ENCODE measurements at regions not wholly inside any gene's neighbourhood (a gene's known extent, or its start where the extent isn't known, plus 50 kb on each side); places are given as distances from the start of the nearest gene placed in this dataset.

- Histone ChIP-seq H3K9me3 (ENCODE audit: low read depth, low read length) (no peaks in the 10 kb centered on the region), H3K4me3 (ENCODE audit: low read length) (no peak overlapping the region), H3K4me1 (ENCODE audit: insufficient read depth, low read length) (no peaks in the 10 kb centered on the region), H3K27me3 (ENCODE audit: insufficient read depth, low read length) (no peaks in the 10 kb centered on the region)
These were observed 289.5 kb downstream of the DEPDC1B start for GRCh38 chr5:60410427-60410826.

- H3K9me3 ChIP-seq (ENCODE audit: low read depth, low read length): no peaks in the 10 kb centered on the region
- no peaks in the 10 kb centered on the region for H3K4me1 ChIP-seq (ENCODE audit: insufficient read depth, low read length)
- no peaks in the 10 kb centered on the region for H3K27me3 ChIP-seq (ENCODE audit: insufficient read depth, low read length)
- H3K4me3 ChIP-seq (ENCODE audit: low read length): no peak overlapping the region
These were observed 295.8 kb downstream of the DEPDC1B start for GRCh38 chr5:60404171-60404570.

DNA sequence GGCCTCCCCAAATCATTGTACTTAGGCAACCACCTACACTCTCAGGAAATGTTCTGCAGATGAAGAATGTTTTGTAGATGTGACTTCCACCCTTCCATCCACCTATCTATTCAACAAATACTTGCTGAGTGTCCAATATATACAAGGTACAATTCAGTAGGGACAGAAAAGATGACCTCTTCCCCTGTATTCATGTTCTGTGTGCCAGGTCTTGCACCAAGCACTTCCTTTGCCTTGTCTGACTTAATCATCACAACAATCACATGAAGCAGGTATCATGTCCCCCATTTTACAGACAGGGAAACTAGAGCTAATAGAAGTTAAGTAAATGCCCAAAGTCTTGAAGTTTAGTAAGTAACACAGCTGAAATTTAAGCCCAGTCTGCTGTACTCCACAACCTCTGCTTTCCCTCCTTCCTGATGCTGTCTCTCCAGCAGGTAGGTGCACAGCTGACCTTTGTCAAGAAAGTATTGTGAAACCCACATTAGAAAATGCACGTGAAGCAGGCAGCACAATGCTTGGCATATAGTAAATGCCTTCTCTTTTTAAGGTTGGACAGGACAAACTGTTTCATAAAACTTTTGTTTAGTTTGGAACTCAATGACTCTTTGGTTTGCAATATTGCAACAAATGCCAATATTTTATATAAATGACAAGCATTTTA is 296.5 kb downstream of the DEPDC1B start:
- Histone ChIP-seq H3K9me3 (ENCODE audit: low read depth, low read length) (no peaks in the 10 kb centered on the region), H3K4me3 (ENCODE audit: low read length) (no peak overlapping the region), H3K4me1 (ENCODE audit: insufficient read depth, low read length) (no peaks in the 10 kb centered on the region), H3K27me3 (ENCODE audit: insufficient read depth, low read length) (no peaks in the 10 kb centered on the region)

- H3K4me3 ChIP-seq (ENCODE audit: low read length): no peak overlapping the region
- H3K9me3 ChIP-seq (ENCODE audit: low read depth, low read length): no peaks in the 10 kb centered on the region
- no peaks in the 10 kb centered on the region for H3K4me1 ChIP-seq (ENCODE audit: insufficient read depth, low read length)
- no peaks in the 10 kb centered on the region for H3K27me3 ChIP-seq (ENCODE audit: insufficient read depth, low read length)
These were observed 297.7 kb downstream of the DEPDC1B start for GRCh38 chr5:60402161-60402785.

GRCh38 chr5:60401526-60401925 is 298.4 kb downstream of the DEPDC1B start:
- Histone ChIP-seq H3K27me3 (ENCODE audit: insufficient read depth, low read length) (no peaks in the 10 kb centered on the region), H3K4me1 (ENCODE audit: insufficient read depth, low read length) (no peaks in the 10 kb centered on the region), H3K9me3 (ENCODE audit: low read depth, low read length) (no peaks in the 10 kb centered on the region), H3K4me3 (ENCODE audit: low read length) (no peak overlapping the region)

- Histone ChIP-seq H3K4me1 (ENCODE audit: insufficient read depth, low read length) (no peaks in the 10 kb centered on the region), H3K9me3 (ENCODE audit: low read depth, low read length) (no peaks in the 10 kb centered on the region), H3K27me3 (ENCODE audit: insufficient read depth, low read length) (no peaks in the 10 kb centered on the region), H3K4me3 (ENCODE audit: low read length) (no peak overlapping the region)
These were observed 300.5 kb downstream of the DEPDC1B start for GRCh38 chr5:60399507-60399906.

DNA sequence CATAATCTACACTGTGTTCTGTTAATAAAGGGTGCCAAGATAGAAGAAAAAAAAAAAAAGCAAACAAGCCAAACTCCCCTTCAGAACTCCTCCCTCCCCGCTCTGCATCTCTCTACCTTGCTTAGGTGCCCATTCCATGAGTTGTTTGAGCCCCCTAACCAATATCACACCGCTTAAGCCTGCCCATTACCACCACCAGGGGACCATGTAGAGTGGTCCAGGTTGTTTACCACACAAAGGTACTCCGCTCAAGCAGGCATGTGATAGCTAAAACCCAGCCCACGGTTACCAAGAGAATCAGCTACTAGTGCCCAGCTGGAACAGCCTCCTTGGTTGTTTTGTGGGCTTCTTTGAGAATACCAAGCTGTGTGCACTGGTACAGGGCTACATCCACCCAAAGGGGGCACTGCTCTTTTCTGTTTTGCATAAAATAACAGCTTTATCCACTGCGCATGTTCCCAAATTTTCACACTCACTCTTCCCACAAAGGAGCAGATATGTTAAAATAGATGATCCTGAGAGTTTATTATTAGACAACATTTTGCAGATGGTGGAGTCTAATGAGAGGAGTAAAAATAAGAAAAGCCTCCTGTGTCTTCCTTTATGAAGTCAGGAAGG is 304.1 kb downstream of the DEPDC1B start:
- Histone ChIP-seq H3K4me1 (ENCODE audit: insufficient read depth, low read length) (no peaks in the 10 kb centered on the region), H3K4me3 (ENCODE audit: low read length) (no peak overlapping the region), H3K27me3 (ENCODE audit: insufficient read depth, low read length) (no peaks in the 10 kb centered on the region), H3K9me3 (ENCODE audit: low read depth, low read length) (no peaks in the 10 kb centered on the region)

- H3K4me1 ChIP-seq (ENCODE audit: insufficient read depth, low read length): no peaks in the 10 kb centered on the region
- no peak overlapping the region for H3K4me3 ChIP-seq (ENCODE audit: low read length)
- H3K9me3 ChIP-seq (ENCODE audit: low read depth, low read length): no peaks in the 10 kb centered on the region
- H3K27me3 ChIP-seq (ENCODE audit: insufficient read depth, low read length): no peaks in the 10 kb centered on the region
These were observed 312.9 kb downstream of the DEPDC1B start for GRCh38 chr5:60387051-60387440.

- no peaks in the 10 kb centered on the region for H3K4me1 ChIP-seq (ENCODE audit: insufficient read depth, low read length)
- no peaks in the 10 kb centered on the region for H3K9me3 ChIP-seq (ENCODE audit: low read depth, low read length)
- H3K4me3 ChIP-seq (ENCODE audit: low read length): no peak overlapping the region
- H3K27me3 ChIP-seq (ENCODE audit: insufficient read depth, low read length): no peaks in the 10 kb centered on the region
These were observed 313.4 kb downstream of the DEPDC1B start for GRCh38 chr5:60386436-60387050.

GRCh38 chr5:60382716-60383115 is 317.2 kb downstream of the DEPDC1B start:
- Histone ChIP-seq H3K27me3 (ENCODE audit: insufficient read depth, low read length) (no peaks in the 10 kb centered on the region), H3K4me3 (ENCODE audit: low read length) (no peak overlapping the region), H3K4me1 (ENCODE audit: insufficient read depth, low read length) (no peaks in the 10 kb centered on the region), H3K9me3 (ENCODE audit: low read depth, low read length) (no peaks in the 10 kb centered on the region)

GRCh38 chr5:60379907-60380306 is 320.1 kb downstream of the DEPDC1B start:
- Histone ChIP-seq H3K4me1 (ENCODE audit: insufficient read depth, low read length) (no peaks in the 10 kb centered on the region), H3K4me3 (ENCODE audit: low read length) (no peak overlapping the region), H3K27me3 (ENCODE audit: insufficient read depth, low read length) (no peaks in the 10 kb centered on the region), H3K9me3 (ENCODE audit: low read depth, low read length) (no peaks in the 10 kb centered on the region)

DNA sequence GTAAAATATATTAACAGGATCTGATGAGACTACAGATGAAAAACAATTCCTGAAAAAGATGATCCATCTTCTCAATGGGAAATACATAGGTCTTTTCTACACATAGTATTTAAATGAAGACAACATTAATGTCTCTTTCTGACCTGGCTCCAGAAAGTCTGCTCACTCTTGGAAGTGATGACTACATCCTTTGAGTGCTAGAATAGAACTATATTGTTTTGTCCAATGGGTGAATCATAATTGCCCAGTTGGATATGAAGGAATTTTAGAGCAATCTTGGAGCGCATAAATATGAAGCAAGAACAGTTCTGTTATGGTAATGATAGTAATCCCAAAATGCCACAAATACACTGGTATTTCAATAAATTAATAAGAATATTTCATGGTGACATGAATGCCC is 322.1 kb downstream of the DEPDC1B start:
- no peak overlapping the region for H3K4me3 ChIP-seq (ENCODE audit: low read length)

DNA sequence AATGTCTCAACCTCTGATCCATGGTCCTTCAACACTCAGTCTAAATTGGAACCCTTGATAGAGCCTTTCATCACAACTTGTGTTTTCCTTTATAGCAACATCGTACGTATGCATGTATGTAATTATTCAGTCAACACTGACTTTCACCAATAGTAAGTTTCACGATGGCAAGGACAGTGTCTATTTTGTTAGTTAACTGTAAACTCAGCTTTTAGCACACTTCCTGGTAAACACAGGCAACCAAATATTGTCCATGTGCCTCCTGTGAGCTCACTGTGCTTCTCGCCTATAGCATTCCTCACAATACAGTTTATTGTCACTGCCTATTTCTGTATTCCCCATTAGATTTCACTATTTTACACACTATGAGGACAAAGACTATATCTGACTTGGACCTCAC is 323.1 kb downstream of the DEPDC1B start:
- no peaks in the 10 kb centered on the region for H3K9me3 ChIP-seq (ENCODE audit: low read depth, low read length)

More for the DNA sequence above, 322.1 kb downstream of the DEPDC1B start:
- Histone ChIP-seq H3K4me1 (ENCODE audit: insufficient read depth, low read length) (no peaks in the 10 kb centered on the region), H3K9me3 (ENCODE audit: low read depth, low read length) (no peaks in the 10 kb centered on the region), H3K27me3 (ENCODE audit: insufficient read depth, low read length) (no peaks in the 10 kb centered on the region)

DNA sequence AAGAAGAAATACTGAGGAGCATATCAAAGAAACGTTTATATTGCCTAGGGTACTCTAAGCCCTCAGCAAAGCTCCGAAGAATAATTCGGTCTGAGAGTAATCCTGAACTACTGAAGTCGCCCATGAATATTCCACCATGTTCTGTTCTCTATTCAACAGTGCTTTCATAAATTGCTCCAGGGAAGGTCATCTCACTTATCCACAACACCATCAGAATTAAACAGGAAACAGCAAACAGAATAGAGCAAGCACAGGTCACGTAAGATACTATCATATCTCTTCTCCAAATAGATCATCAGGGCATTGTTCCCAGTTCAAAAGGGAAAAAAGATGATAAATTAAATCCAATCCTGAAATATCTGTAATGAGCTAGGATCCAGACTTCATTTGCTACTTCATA is 325.6 kb downstream of the DEPDC1B start:
- Histone ChIP-seq H3K4me3 (ENCODE audit: low read length) (no peak overlapping the region), H3K9me3 (ENCODE audit: low read depth, low read length) (no peaks in the 10 kb centered on the region), H3K4me1 (ENCODE audit: insufficient read depth, low read length) (no peaks in the 10 kb centered on the region), H3K27me3 (ENCODE audit: insufficient read depth, low read length) (no peaks in the 10 kb centered on the region)

More for the DNA sequence above, 323.1 kb downstream of the DEPDC1B start:
- Histone ChIP-seq H3K4me1 (ENCODE audit: insufficient read depth, low read length) (no peaks in the 10 kb centered on the region), H3K4me3 (ENCODE audit: low read length) (no peak overlapping the region), H3K27me3 (ENCODE audit: insufficient read depth, low read length) (no peaks in the 10 kb centered on the region)

- H3K9me3 ChIP-seq (ENCODE audit: low read depth, low read length): no peaks in the 10 kb centered on the region
- no peak overlapping the region for H3K4me3 ChIP-seq (ENCODE audit: low read length)
- no peaks in the 10 kb centered on the region for H3K27me3 ChIP-seq (ENCODE audit: insufficient read depth, low read length)
- no peaks in the 10 kb centered on the region for H3K4me1 ChIP-seq (ENCODE audit: insufficient read depth, low read length)
These were observed 327.2 kb downstream of the DEPDC1B start for GRCh38 chr5:60372786-60373185.

Data from mononuclear cell (primary cell).